T-cell (primary cell): ENCODE measurements at regions not wholly inside any gene's neighbourhood (a gene's known extent, or its start where the extent isn't known, plus 50 kb on each side); places are given as distances from the start of the nearest gene placed in this dataset.

Source experiments
- ATAC-seq, 4 experiments: fragments of 200-7000 bp in 3 of 4; fragments of 150-1000 bp in 1 of 4; cut with Tn5 transposase; replicated peaks in 1 of 4; 1 replicate in 3 of 4; 2 replicates in 1 of 4; pipeline ENCODE4 v1.10.0; 2021; ENCODE audit warnings: moderate library complexity in 3 of 4, mild to moderate bottlenecking in 2 of 4, moderate number of reproducible peaks in 1 of 4
- CTCF ChIA-PET, 2 donors: fragments of 300-600 bp; sonication (Branson Sonifier 250); formaldehyde crosslinking; loops; one replicate each; lab custom pipeline; 2022; ENCODE audit warnings: antibody characterized with exemption in 2 of 2; lab: Charles Lee
- POLR2A ChIA-PET, 2 donors: fragments of 300-600 bp; sonication (Branson Sonifier 250); formaldehyde crosslinking; loops; one replicate each; lab custom pipeline; 2022; ENCODE audit warnings: antibody characterized with exemption in 2 of 2; lab: Charles Lee
- DNase-seq, 35 experiments: peaks; one replicate each; pipeline versions ENCODE4 v3.0.0 to v3.0.0-alpha.2; 2013 to 2023
- H3K27ac ChIP-seq: one replicate; pipeline ENCODE4 v1.5.1; 2013; ENCODE audit warnings: low read length
- H3K27me3 ChIP-seq, 2 experiments: replicated peaks in 1 of 2; 1 replicate in 1 of 2; 2 replicates in 1 of 2; pipeline versions ENCODE4 v1.6.1 to v1.7.0; 2013; ENCODE audit warnings: low read length in 1 of 2, mixed read lengths in 1 of 2; ENCODE audit not compliant: control insufficient read depth in 2 of 2, insufficient read depth in 2 of 2; ENCODE audit errors: extremely low read depth in 1 of 2
- H3K36me3 ChIP-seq, 2 donors: 1 replicate in 1 of 2; 2 replicates in 1 of 2; pipeline versions ENCODE4 v1.6.1 to v1.7.0; 2013; ENCODE audit warnings: low read length in 1 of 2; ENCODE audit not compliant: control insufficient read depth in 2 of 2, insufficient read depth in 1 of 2; ENCODE audit errors: extremely low read depth in 1 of 2
- H3K4me1 ChIP-seq, 2 experiments: 1 replicate in 1 of 2; 2 replicates in 1 of 2; pipeline versions ENCODE4 v1.6.1 to v1.7.0; 2013; ENCODE audit warnings: low read length in 2 of 2, mixed read lengths in 1 of 2; ENCODE audit not compliant: insufficient read depth in 2 of 2, control insufficient read depth in 1 of 2; ENCODE audit errors: extremely low read depth in 1 of 2
- H3K4me3 ChIP-seq, 2 donors: 1 replicate in 1 of 2; 2 replicates in 1 of 2; pipeline versions ENCODE4 v1.5.1 to v1.7.0; 2013; ENCODE audit warnings: mild to moderate bottlenecking in 2 of 2, low read length in 1 of 2, moderate library complexity in 1 of 2; ENCODE audit not compliant: control insufficient read depth in 1 of 2; ENCODE audit errors: extremely low read depth in 1 of 2
- H3K9me3 ChIP-seq: 2 replicates; pipeline ENCODE4 v1.7.0; 2013
- H3K27ac Mint-ChIP-seq, 2 donors: one replicate each; pipeline ENCODE4 v1.8.0; 2020 to 2021; ENCODE audit warnings: mild to moderate bottlenecking in 2 of 2, mixed read lengths in 2 of 2
- H3K27me3 Mint-ChIP-seq, 2 donors: one replicate each; pipeline ENCODE4 v1.8.0; 2021 to 2022; ENCODE audit warnings: mixed read lengths in 2 of 2
- H3K36me3 Mint-ChIP-seq: one replicate; pipeline ENCODE4 v1.8.0; 2021; ENCODE audit warnings: mixed read lengths
- H3K4me1 Mint-ChIP-seq, 3 donors: one replicate each; pipeline ENCODE4 v1.8.0; 2020 to 2022; ENCODE audit warnings: mixed read lengths in 3 of 3, mild to moderate bottlenecking in 1 of 3
- H3K4me3 Mint-ChIP-seq, 3 donors: one replicate each; pipeline ENCODE4 v1.8.0; 2020 to 2022; ENCODE audit warnings: mild to moderate bottlenecking in 3 of 3, mixed read lengths in 3 of 3, moderate library complexity in 3 of 3
- H3K9me3 Mint-ChIP-seq, 3 donors: one replicate each; pipeline ENCODE4 v1.8.0; 2020 to 2022; ENCODE audit warnings: mixed read lengths in 3 of 3
- WGBS: methylation state at CpG from one replicate; pipeline ENCODE4 v1.1.5; 2013; ENCODE audit warnings: missing lambda C conversion rate; ENCODE audit not compliant: insufficient coverage; 5-methylcytosine and 5-hydroxymethylcytosine counted together

DNA sequence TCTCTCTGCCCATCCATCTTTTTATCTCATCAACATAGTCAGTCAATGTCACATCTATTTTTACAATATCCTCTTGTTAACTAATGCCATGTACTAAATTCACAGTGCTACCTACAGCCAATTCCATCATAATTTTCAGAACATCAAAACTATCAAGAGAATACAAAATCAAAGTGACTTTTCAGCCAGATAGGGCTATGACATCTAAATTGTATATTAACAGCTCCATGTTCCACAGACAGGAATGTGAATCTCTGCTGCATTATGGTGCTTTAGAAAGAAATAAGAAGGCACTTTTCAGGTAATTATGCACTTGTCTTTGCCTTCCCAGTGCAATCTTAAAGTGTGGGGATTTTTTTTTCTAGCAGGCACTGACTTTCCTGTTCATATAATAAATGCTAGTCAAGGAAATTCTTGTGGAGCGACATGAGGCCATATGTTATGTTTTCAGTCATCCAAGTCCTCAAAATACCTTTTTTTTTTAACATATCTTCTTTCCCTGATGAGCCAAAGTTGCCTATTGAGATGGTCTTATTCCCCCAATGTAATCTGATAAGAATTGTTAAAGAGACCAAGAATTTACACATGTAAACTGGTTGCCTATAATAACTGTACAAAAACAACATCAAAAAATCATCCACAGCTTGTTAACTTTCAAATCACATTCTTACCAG is 252.0 kb upstream of the CNTN3 start:
- no peak overlapping the region for H3K4me3 ChIP-seq
- no peaks in the 10 kb centered on the region for H3K36me3 ChIP-seq
- no peaks in the 10 kb centered on the region for H3K36me3 Mint-ChIP-seq
- H3K4me1 ChIP-seq: no peaks in the 10 kb centered on the region
- H3K27ac Mint-ChIP-seq: no peak overlapping the region
- ChIA-PET CTCF (no interaction called here), POLR2A (no interaction called here)
- ATAC-seq: no peak
- no peaks in the 10 kb centered on the region for H3K27me3 Mint-ChIP-seq
- peaks cover 2 to 10% (median 5%) of the 10 kb centered on the region in 3 donors for H3K9me3 Mint-ChIP-seq
- no peaks in the 10 kb centered on the region for H3K27me3 ChIP-seq
- no peaks in the 10 kb centered on the region for H3K4me1 Mint-ChIP-seq
- WGBS: no CpG with 5 or more reads among the region's 1 CpG
- no peak overlapping the region for H3K27ac ChIP-seq
- DNase-seq: no peak
- no peak overlapping the region for H3K4me3 Mint-ChIP-seq
- H3K9me3 ChIP-seq: no peaks in the 10 kb centered on the region

DNA sequence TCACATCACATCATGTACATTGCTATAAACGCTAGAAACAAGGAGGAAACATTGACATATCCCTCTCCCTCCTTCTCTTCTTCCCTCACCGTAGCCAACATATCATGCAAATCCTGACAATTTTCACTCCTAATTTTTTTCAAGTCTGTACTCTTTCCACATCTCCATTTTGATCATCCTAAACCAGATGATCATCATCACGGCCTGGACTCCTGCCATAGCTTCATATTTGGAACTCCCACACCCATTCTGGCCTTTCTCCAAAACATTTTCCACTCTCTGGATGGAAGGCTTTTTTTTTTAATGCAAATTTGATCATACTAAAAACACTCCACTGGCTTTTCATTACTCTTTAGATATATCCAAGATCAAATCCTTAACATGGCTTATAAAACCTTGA is 248.0 kb upstream of the CNTN3 start:
- POLR2A ChIA-PET: no interaction called here
- no peak overlapping the region for H3K4me3 ChIP-seq
- CTCF ChIA-PET: no interaction called here
- no peak overlapping the region for H3K27ac Mint-ChIP-seq
- no peak overlapping the region for H3K4me3 Mint-ChIP-seq
- no peaks in the 10 kb centered on the region for H3K4me1 ChIP-seq
- H3K9me3 Mint-ChIP-seq: peaks cover 2 to 17% (median 11%) of the 10 kb centered on the region in 3 donors
- H3K36me3 Mint-ChIP-seq: no peaks in the 10 kb centered on the region
- no peaks in the 10 kb centered on the region for H3K27me3 ChIP-seq
- no peaks in the 10 kb centered on the region for H3K27me3 Mint-ChIP-seq
- ATAC-seq (no peak), DNase-seq (no peak)
- no peaks in the 10 kb centered on the region for H3K36me3 ChIP-seq
- no peaks in the 10 kb centered on the region for H3K9me3 ChIP-seq
- 64% methylated on average over 2 of the region's 3 CpGs for WGBS
- no peak overlapping the region for H3K27ac ChIP-seq
- H3K4me1 Mint-ChIP-seq: no peaks in the 10 kb centered on the region

DNA sequence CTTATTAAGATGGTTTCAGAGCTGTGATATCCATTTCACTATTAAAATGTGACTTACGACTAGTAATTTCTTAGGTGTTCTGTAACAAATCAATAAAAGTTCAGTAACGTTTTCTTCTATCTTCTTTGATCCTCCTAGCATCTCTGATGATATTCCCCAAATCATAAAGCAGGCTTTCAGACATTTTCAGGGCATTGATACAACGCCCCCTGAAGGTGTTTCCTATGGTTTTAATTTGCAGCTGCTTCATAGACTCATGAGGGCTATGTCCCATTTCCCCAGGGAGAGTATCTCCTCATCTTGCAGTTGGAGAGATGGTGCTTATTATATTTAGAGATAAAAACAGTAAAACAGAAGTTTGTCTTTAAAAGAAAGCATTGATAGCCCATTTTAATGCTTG is 246.8 kb upstream of the CNTN3 start:
- Mint-ChIP-seq H3K27ac (no peak overlapping the region), H3K9me3 (peaks cover 2 to 17% (median 11%) of the 10 kb centered on the region in 3 donors), H3K4me3 (no peak overlapping the region), H3K4me1 (no peaks in the 10 kb centered on the region), H3K36me3 (no peaks in the 10 kb centered on the region), H3K27me3 (no peaks in the 10 kb centered on the region)
- no peaks in the 10 kb centered on the region for H3K36me3 ChIP-seq
- no peaks in the 10 kb centered on the region for H3K9me3 ChIP-seq
- no peaks in the 10 kb centered on the region for H3K27me3 ChIP-seq
- H3K4me3 ChIP-seq: no peak overlapping the region
- H3K27ac ChIP-seq: no peak overlapping the region
- ChIA-PET CTCF (no interaction called here), POLR2A (no interaction called here)
- no CpG with 5 or more reads among the region's 3 CpGs for WGBS
- DNase-seq: no peak
- no peaks in the 10 kb centered on the region for H3K4me1 ChIP-seq
- ATAC-seq: no peak

DNA sequence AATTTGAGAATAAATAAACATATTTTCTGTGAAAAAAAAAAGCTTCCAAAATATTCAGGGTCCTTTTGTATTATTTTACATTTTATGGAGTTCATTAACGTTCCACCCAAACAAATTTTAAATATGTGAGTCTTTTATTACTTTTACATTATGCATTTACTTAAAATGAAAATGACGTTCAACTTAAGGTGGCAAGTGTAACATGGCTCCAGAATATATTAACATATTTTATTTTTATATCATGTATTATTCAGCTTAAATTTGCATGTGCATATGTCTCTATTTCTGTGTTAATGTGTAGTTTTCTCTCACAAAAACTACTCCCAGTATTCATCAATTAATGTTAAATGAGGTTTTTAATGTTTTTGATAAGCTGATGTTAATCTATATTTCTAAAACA is 243.6 kb upstream of the CNTN3 start:
- DNase-seq: no peak
- no peaks in the 10 kb centered on the region for H3K36me3 ChIP-seq
- Mint-ChIP-seq H3K4me3 (no peak overlapping the region), H3K9me3 (peaks cover 0 to 16% (median 11%) of the 10 kb centered on the region in 3 donors), H3K4me1 (no peaks in the 10 kb centered on the region), H3K27ac (no peak overlapping the region), H3K27me3 (no peaks in the 10 kb centered on the region), H3K36me3 (no peaks in the 10 kb centered on the region)
- H3K4me1 ChIP-seq: no peaks in the 10 kb centered on the region
- no CpG with 5 or more reads among the region's 2 CpGs for WGBS
- H3K27me3 ChIP-seq: no peaks in the 10 kb centered on the region
- H3K9me3 ChIP-seq: no peaks in the 10 kb centered on the region
- no peak overlapping the region for H3K27ac ChIP-seq
- no peak for ATAC-seq
- H3K4me3 ChIP-seq: no peak overlapping the region
- POLR2A ChIA-PET: no interaction called here
- CTCF ChIA-PET: interaction anchor here in 1 of 2 donors (0.7 kb wide), 1 partner anchor 609 kb away, joined by 3 read pairs; no protein-coding TSS in a partner anchor

DNA sequence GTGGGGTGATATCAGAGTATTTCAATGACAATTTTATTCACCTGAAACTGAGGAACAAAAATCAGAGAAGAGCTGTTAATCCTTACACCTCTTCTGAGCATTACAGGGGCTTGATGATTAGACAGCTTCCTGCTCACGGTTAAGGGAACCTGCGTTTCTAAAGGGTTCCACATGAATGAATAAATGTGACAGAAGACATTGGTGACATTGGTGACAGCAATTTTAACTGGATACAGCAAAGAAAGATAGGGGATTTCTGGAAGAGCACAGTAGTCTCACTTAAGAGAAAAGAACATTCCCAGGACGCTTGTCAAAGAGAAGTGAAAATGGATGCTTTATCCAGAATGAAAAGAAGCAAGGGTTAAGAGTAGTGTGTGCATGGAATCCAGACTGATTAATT is 235.9 kb upstream of the CNTN3 start:
- H3K36me3 ChIP-seq: no peaks in the 10 kb centered on the region
- 40% methylated on average over 1 of the region's 3 CpGs for WGBS
- POLR2A ChIA-PET: no interaction called here

DNA sequence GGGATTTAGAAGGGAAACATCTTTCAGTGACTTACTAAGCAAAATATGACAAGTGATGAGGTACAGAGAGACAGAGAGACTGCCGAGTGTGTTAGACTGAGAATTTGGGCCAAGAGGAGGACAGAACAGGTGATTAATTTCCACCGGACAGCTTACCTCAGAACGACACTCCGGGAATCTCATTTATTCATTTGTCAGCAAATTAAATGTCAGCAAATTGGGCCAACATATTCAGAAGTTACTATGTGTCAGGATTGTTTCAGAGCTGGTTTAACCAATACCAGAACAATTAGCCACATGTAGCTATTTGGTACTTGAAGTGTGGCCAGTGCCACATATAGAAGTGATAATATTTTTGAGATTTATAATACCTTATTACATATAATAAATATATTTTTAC is 232.6 kb upstream of the CNTN3 start:
- ChIA-PET CTCF (interaction anchor here in 1 of 2 donors (0.6 kb wide), 1 partner anchor 147 kb away, joined by 3 read pairs; no protein-coding TSS in a partner anchor), POLR2A (no interaction called here)
- Histone ChIP-seq H3K9me3 (no peaks in the 10 kb centered on the region), H3K4me1 (no peaks in the 10 kb centered on the region), H3K36me3 (no peaks in the 10 kb centered on the region), H3K4me3 (no peak overlapping the region), H3K27me3 (no peaks in the 10 kb centered on the region), H3K27ac (no peak overlapping the region)
- no peak for DNase-seq
- WGBS: 80% methylated on average over 1 of the region's 4 CpGs
- H3K36me3 Mint-ChIP-seq: no peaks in the 10 kb centered on the region
- no peaks in the 10 kb centered on the region for H3K27me3 Mint-ChIP-seq
- H3K4me1 Mint-ChIP-seq: no peaks in the 10 kb centered on the region
- no peak overlapping the region for H3K4me3 Mint-ChIP-seq
- H3K9me3 Mint-ChIP-seq: peaks cover 8 to 16% (median 10%) of the 10 kb centered on the region in 3 donors
- H3K27ac Mint-ChIP-seq: no peak overlapping the region
- no peak for ATAC-seq

More for the DNA sequence above, 235.9 kb upstream of the CNTN3 start:
- CTCF ChIA-PET: no interaction called here
- Histone ChIP-seq H3K4me1 (no peaks in the 10 kb centered on the region), H3K4me3 (no peak overlapping the region), H3K9me3 (no peaks in the 10 kb centered on the region), H3K27ac (no peak overlapping the region), H3K27me3 (no peaks in the 10 kb centered on the region)
- no peak overlapping the region for H3K4me3 Mint-ChIP-seq
- no peaks in the 10 kb centered on the region for H3K27me3 Mint-ChIP-seq
- no peaks in the 10 kb centered on the region for H3K4me1 Mint-ChIP-seq
- ATAC-seq (no peak), DNase-seq (no peak)
- H3K36me3 Mint-ChIP-seq: no peaks in the 10 kb centered on the region
- no peak overlapping the region for H3K27ac Mint-ChIP-seq
- H3K9me3 Mint-ChIP-seq: peaks cover 6 to 15% (median 8%) of the 10 kb centered on the region in 3 donors
